IMR-90 (cell line): ENCODE measurements at regions not wholly inside any gene's neighbourhood (a gene's known extent, or its start where the extent isn't known, plus 50 kb on each side); places are given as distances from the start of the nearest gene placed in this dataset.

Source experiments
- ATAC-seq: fragments of 200-7000 bp; cut with Tn5 transposase; 2 replicates; pipeline ENCODE4 v1.9.1; 2020; ENCODE audit warnings: low read depth, mild to moderate bottlenecking, moderate library complexity
- BruUV-seq: library from RNA; stranded (reverse); fragments of 400-500 nt; replicated peaks from 2 replicates; lab custom pipeline; 2021; lab: Mats Ljungman, UMichigan
- CTCF ChIA-PET: fragments of 300-600 bp; formaldehyde crosslinking; extraction: SDS; loops from one replicate; lab custom pipeline; 2021; ENCODE audit warnings: antibody characterized with exemption; lab: Yijun Ruan, JAX
- POLR2A ChIA-PET: fragments of 300-600 bp; sonication (Branson Sonifier 250); formaldehyde crosslinking; loops from one replicate; lab custom pipeline; 2022; ENCODE audit warnings: antibody characterized with exemption; ENCODE audit not compliant: unreplicated experiment; lab: Charles Lee
- DNase-seq: peaks from one replicate; pipeline ENCODE4 v3.0.0; 2013
- H2AFZ ChIP-seq: replicated peaks from 2 replicates; pipeline ENCODE3; 2013; ENCODE audit warnings: low read length, mild to moderate bottlenecking; ENCODE audit not compliant: poor library complexity
- H2AK5ac ChIP-seq: 2 replicates; pipeline ENCODE4 v1.6.1; 2013; ENCODE audit warnings: low read depth, low read length, inconsistent platforms
- H2AK9ac ChIP-seq: replicated peaks from 2 replicates; pipeline ENCODE3; 2013; ENCODE audit warnings: mild to moderate bottlenecking, low read depth, low read length, moderate library complexity; ENCODE audit not compliant: poor library complexity
- H2BK120ac ChIP-seq: 2 replicates; pipeline ENCODE4 v1.6.1; 2013; ENCODE audit warnings: low read depth, low read length, inconsistent platforms
- H2BK15ac ChIP-seq: 3 replicates; pipeline ENCODE4 v1.6.1; 2013; ENCODE audit warnings: low read depth, low read length, inconsistent platforms
- H2BK20ac ChIP-seq: 2 replicates; pipeline ENCODE4 v1.6.1; 2013; ENCODE audit warnings: low read depth, mild to moderate bottlenecking, inconsistent platforms, low read length, moderate library complexity
- H2BK5ac ChIP-seq: 2 replicates; pipeline ENCODE4 v1.6.1; 2013; ENCODE audit warnings: mild to moderate bottlenecking, low read depth, low read length, inconsistent platforms; ENCODE audit not compliant: poor library complexity, severe bottlenecking
- H3K14ac ChIP-seq: replicated peaks from 2 replicates; pipeline ENCODE4 v1.6.1; 2013; ENCODE audit warnings: low read depth, low read length, inconsistent platforms
- H3K18ac ChIP-seq: 2 replicates; pipeline ENCODE4 v1.6.1; 2013; ENCODE audit warnings: low read depth, low read length, control low read depth
- H3K23ac ChIP-seq: 2 replicates; pipeline ENCODE4 v1.6.1; 2013; ENCODE audit warnings: low read depth, low read length, inconsistent platforms
- H3K27ac ChIP-seq: 2 replicates; pipeline ENCODE4 v1.5.1; 2013; ENCODE audit warnings: mild to moderate bottlenecking, control low read depth, low read length; ENCODE audit not compliant: insufficient read depth
- H3K27me3 ChIP-seq: 2 replicates; pipeline ENCODE4 v1.6.1; 2013; ENCODE audit warnings: low read length; ENCODE audit not compliant: control insufficient read depth, insufficient read depth
- H3K36me3 ChIP-seq: 2 replicates; pipeline ENCODE4 v1.6.1; 2013; ENCODE audit warnings: low read length, mixed read lengths; ENCODE audit not compliant: control insufficient read depth, insufficient read depth
- H3K4ac ChIP-seq: 2 replicates; pipeline ENCODE4 v1.6.1; 2013; ENCODE audit warnings: low read depth, low read length, inconsistent platforms
- H3K4me1 ChIP-seq: 2 replicates; pipeline ENCODE4 v1.6.1; 2013; ENCODE audit warnings: low read length, mixed read lengths; ENCODE audit not compliant: control insufficient read depth, insufficient read depth
- H3K4me2 ChIP-seq: 2 replicates; pipeline ENCODE4 v1.6.1; 2013; ENCODE audit warnings: low read depth, mild to moderate bottlenecking, control low read depth, low read length, moderate library complexity
- H3K4me3 ChIP-seq: 2 replicates; pipeline ENCODE4 v1.5.1; 2013; ENCODE audit warnings: low read depth, mild to moderate bottlenecking, control low read depth, low read length, moderate library complexity; ENCODE audit not compliant: insufficient read depth
- H3K56ac ChIP-seq: 2 replicates; pipeline ENCODE4 v1.6.1; 2013; ENCODE audit warnings: low read length, inconsistent platforms; ENCODE audit not compliant: insufficient read depth; ENCODE audit errors: extremely low read depth
- H3K79me1 ChIP-seq, 2 experiments: 2 replicates each; pipeline ENCODE4 v1.6.1; 2013; ENCODE audit warnings: low read length in 2 of 2, inconsistent platforms in 1 of 2, low read depth in 1 of 2
- H3K9ac ChIP-seq: 2 replicates; pipeline ENCODE4 v1.6.1; 2013; ENCODE audit warnings: low read depth, low read length, control low read depth
- H3K9me1 ChIP-seq: 2 replicates; pipeline ENCODE4 v1.6.1; 2013; ENCODE audit warnings: low read length, inconsistent platforms; ENCODE audit not compliant: insufficient read depth
- H3K9me3 ChIP-seq: 2 replicates; pipeline ENCODE4 v1.6.1; 2013; ENCODE audit warnings: low read length; ENCODE audit not compliant: control insufficient read depth, insufficient read depth
- H4K20me1 ChIP-seq: 2 replicates; pipeline ENCODE4 v1.6.1; 2013; ENCODE audit warnings: low read length, inconsistent platforms; ENCODE audit not compliant: insufficient read depth
- H4K5ac ChIP-seq: 2 replicates; pipeline ENCODE4 v1.6.1; 2013; ENCODE audit warnings: mild to moderate bottlenecking, low read depth, low read length, control low read depth
- H4K8ac ChIP-seq, 2 experiments: 2 replicates each; pipeline ENCODE4 v1.6.1; 2013; ENCODE audit warnings: low read depth in 2 of 2, low read length in 2 of 2, control low read depth in 1 of 2, inconsistent platforms in 1 of 2
- H4K91ac ChIP-seq: 2 replicates; pipeline ENCODE4 v1.6.1; 2013; ENCODE audit warnings: low read depth, low read length, inconsistent platforms; ENCODE audit not compliant: insufficient read depth
- BHLHE40 ChIP-seq: fragments of 150-350 bp; IDR thresholded peaks from 2 replicates; pipeline ENCODE4 v1.6.1; 2016; ENCODE audit warnings: mild to moderate bottlenecking, low read depth, low read length
- CEBPB ChIP-seq: IDR thresholded peaks from 2 replicates; pipeline ENCODE4 v1.6.1; 2012; ENCODE audit warnings: low read depth, low read length, improper control_type of control experiment
- CHD1 ChIP-seq: IDR thresholded peaks from 2 replicates; pipeline ENCODE4 v1.6.1; 2012; ENCODE audit warnings: low read depth, low read length, improper control_type of control experiment
- FOS ChIP-seq: fragments of 150-350 bp; IDR thresholded peaks from 2 replicates; pipeline ENCODE4 v1.6.1; 2016; ENCODE audit warnings: low read depth, low read length
- MAFK ChIP-seq: IDR thresholded peaks from 2 replicates; pipeline ENCODE4 v1.6.1; 2012; ENCODE audit warnings: low read depth, low read length, improper control_type of control experiment
- MAZ ChIP-seq: IDR thresholded peaks from 2 replicates; pipeline ENCODE4 v1.6.1; 2012; ENCODE audit warnings: low read depth, mild to moderate bottlenecking, low read length, improper control_type of control experiment, moderate library complexity, borderline replicate concordance
- MXI1 ChIP-seq: IDR thresholded peaks from 2 replicates; pipeline ENCODE4 v1.6.1; 2012; ENCODE audit warnings: low read depth, mild to moderate bottlenecking, low read length, moderate library complexity, borderline replicate concordance
- NFE2L2 ChIP-seq: fragments of 150-350 bp; IDR thresholded peaks from 2 replicates; pipeline ENCODE4 v1.6.1; 2016; ENCODE audit warnings: low read depth, mild to moderate bottlenecking, low read length
- POLR2A ChIP-seq: IDR thresholded peaks from 2 replicates; pipeline ENCODE4 v1.6.1; 2012; ENCODE audit warnings: mild to moderate bottlenecking, low read depth, low read length
- RAD21 ChIP-seq: IDR thresholded peaks from 2 replicates; pipeline ENCODE4 v1.6.1; 2012; ENCODE audit warnings: low read length, improper control_type of control experiment
- RCOR1 ChIP-seq: IDR thresholded peaks from 2 replicates; pipeline ENCODE4 v1.6.1; 2012; ENCODE audit warnings: mild to moderate bottlenecking, low read length, improper control_type of control experiment; ENCODE audit not compliant: insufficient replicate concordance
- RFX5 ChIP-seq: IDR thresholded peaks from 2 replicates; pipeline ENCODE4 v1.8.0; 2012; ENCODE audit warnings: low read depth, mild to moderate bottlenecking, low read length, moderate library complexity
- SMC3 ChIP-seq: fragments of 150-350 bp; IDR thresholded peaks from 2 replicates; pipeline ENCODE4 v1.6.1; 2016; ENCODE audit warnings: low read depth, mild to moderate bottlenecking, antibody characterized with exemption, low read length, moderate library complexity
- WGBS, 2 experiments: methylation state at CpG; one replicate each; pipeline versions ENCODE4 v1.1.5 to v1.1.7; 2013; ENCODE audit warnings: missing lambda C conversion rate in 2 of 2; ENCODE audit not compliant: insufficient read length in 1 of 2; ENCODE audit errors: extremely low coverage in 2 of 2; 5-methylcytosine and 5-hydroxymethylcytosine counted together
- dilution Hi-C: fragments of 300-500 bp; cut with HindIII; formaldehyde crosslinking; loops from one replicate; pipeline ENCODE4 v1.14.3; 2018; ENCODE audit warnings: low sequenced_read_pairs; ENCODE audit not compliant: unreplicated experiment
- in situ Hi-C: fragments of 300-500 bp; cut with MboI; formaldehyde crosslinking; loops from 3 replicates; pipeline ENCODE4 v1.14.3; 2019; ENCODE audit warnings: low sequenced_read_pairs, inconsistent platforms, mixed read lengths
- intact Hi-C: fragments of 100-400 bp; cut with micrococcal nuclease; formaldehyde crosslinking; loops from 2 replicates; pipeline ENCODE4 v1.10.0; 2022
- TF ChIP-seq, protein P1 (sequence below): fragments of 150-350 bp; IDR thresholded peaks from 2 replicates; pipeline ENCODE4 v1.6.1; 2016; ENCODE audit warnings: low read depth, mild to moderate bottlenecking, low read length, moderate library complexity, borderline replicate concordance
- TF ChIP-seq, protein P2 (sequence below): conservative IDR thresholded peaks from 2 replicates; pipeline ENCODE4 v1.5.1; 2012; ENCODE audit warnings: mild to moderate bottlenecking, low read depth, low read length, improper control_type of control experiment
- TF ChIP-seq, protein P3 (sequence below): fragments of 150-350 bp; IDR thresholded peaks from 2 replicates; pipeline ENCODE4 v1.6.1; 2017; ENCODE audit warnings: mild to moderate bottlenecking, antibody characterized with exemption, low read length, low read depth

DNA sequence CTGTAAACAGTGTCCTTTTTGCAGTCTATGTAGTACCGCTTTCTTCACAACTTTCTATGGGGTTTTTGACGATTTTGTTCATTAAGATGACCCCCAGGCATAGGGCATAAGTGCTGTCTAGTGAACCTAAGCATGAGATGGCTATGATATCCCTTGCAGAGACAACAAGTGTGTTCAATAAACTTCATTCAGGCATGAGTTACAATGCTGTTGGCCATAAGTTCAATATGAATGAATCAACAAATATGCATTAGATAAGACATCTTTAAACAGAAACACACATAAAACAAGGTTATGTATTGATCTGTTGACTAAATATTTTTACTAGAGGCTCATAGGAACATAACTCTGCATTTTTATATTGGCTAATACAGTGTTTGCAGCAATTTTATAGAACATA is 1322.0 kb downstream of the ARAP2 start:
- Histone ChIP-seq H3K36me3 (no peaks in the 10 kb centered on the region), H3K9me1 (no peaks in the 10 kb centered on the region), H3K9ac (no peak overlapping the region), H3K4me2 (no peak overlapping the region), H3K79me1 (no peaks in the 10 kb centered on the region), H3K4ac (no peak overlapping the region), H4K8ac (no peak overlapping the region), H3K4me1 (no peaks in the 10 kb centered on the region), H3K18ac (no peak overlapping the region), H3K23ac (no peak overlapping the region), H4K20me1 (no peaks in the 10 kb centered on the region), H2AK9ac (no peak overlapping the region), H3K14ac (no peak overlapping the region), H3K4me3 (no peak overlapping the region), H3K9me3 (no peaks in the 10 kb centered on the region), H2AK5ac (no peak overlapping the region), H3K27ac (no peak overlapping the region), H2BK15ac (no peak overlapping the region), H2BK5ac (no peak overlapping the region), H2BK20ac (no peak overlapping the region), H3K27me3 (no peaks in the 10 kb centered on the region), H4K5ac (no peak overlapping the region), H2BK120ac (no peak overlapping the region), H4K91ac (no peak overlapping the region), H2AFZ (no peak overlapping the region), H3K56ac (no peak overlapping the region)
- in situ Hi-C loops (no loop called here), intact Hi-C loops (no loop called here), dilution Hi-C loops (no loop called here)
- CTCF ChIA-PET: no interaction called here
- no CpG with 5 or more reads among the region's 2 CpGs for WGBS, 2 experiments
- BruUV-seq: no TSS peak
- ATAC-seq (no peak), DNase-seq (no peak)
- POLR2A ChIA-PET: no interaction called here
- TF ChIP-seq RFX5 (no peak), CEBPB (no peak), MAFK (no peak), RAD21 (no peak), BHLHE40 (no peak), SMC3 (no peak), MAZ (no peak), NFE2L2 (no peak), RCOR1 (no peak), CHD1 (no peak), FOS (no peak), MXI1 (no peak), POLR2A (no peak)
- TF ChIP-seq, protein P1, sequence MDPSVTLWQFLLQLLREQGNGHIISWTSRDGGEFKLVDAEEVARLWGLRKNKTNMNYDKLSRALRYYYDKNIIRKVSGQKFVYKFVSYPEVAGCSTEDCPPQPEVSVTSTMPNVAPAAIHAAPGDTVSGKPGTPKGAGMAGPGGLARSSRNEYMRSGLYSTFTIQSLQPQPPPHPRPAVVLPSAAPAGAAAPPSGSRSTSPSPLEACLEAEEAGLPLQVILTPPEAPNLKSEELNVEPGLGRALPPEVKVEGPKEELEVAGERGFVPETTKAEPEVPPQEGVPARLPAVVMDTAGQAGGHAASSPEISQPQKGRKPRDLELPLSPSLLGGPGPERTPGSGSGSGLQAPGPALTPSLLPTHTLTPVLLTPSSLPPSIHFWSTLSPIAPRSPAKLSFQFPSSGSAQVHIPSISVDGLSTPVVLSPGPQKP: no peak
- TF ChIP-seq, protein P2, sequence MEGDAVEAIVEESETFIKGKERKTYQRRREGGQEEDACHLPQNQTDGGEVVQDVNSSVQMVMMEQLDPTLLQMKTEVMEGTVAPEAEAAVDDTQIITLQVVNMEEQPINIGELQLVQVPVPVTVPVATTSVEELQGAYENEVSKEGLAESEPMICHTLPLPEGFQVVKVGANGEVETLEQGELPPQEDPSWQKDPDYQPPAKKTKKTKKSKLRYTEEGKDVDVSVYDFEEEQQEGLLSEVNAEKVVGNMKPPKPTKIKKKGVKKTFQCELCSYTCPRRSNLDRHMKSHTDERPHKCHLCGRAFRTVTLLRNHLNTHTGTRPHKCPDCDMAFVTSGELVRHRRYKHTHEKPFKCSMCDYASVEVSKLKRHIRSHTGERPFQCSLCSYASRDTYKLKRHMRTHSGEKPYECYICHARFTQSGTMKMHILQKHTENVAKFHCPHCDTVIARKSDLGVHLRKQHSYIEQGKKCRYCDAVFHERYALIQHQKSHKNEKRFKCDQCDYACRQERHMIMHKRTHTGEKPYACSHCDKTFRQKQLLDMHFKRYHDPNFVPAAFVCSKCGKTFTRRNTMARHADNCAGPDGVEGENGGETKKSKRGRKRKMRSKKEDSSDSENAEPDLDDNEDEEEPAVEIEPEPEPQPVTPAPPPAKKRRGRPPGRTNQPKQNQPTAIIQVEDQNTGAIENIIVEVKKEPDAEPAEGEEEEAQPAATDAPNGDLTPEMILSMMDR: no peak
- TF ChIP-seq, protein P3, sequence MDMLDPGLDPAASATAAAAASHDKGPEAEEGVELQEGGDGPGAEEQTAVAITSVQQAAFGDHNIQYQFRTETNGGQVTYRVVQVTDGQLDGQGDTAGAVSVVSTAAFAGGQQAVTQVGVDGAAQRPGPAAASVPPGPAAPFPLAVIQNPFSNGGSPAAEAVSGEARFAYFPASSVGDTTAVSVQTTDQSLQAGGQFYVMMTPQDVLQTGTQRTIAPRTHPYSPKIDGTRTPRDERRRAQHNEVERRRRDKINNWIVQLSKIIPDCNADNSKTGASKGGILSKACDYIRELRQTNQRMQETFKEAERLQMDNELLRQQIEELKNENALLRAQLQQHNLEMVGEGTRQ: no peak
